SIG-M5 treated with dmso at 0.1 percent for 504 hours (cell line): ENCODE measurements at regions not wholly inside any gene's neighbourhood (a gene's known extent, or its start where the extent isn't known, plus 50 kb on each side); places are given as distances from the start of the nearest gene placed in this dataset.
A peak's percentile ranks its signal among the peaks of the same experiment; 100 is the strongest.
"Not testable (repeated sequence)": the region's sequence is repeated elsewhere in the genome, so short reads cannot be mapped to it uniquely, and the experiment has no call there.

ENCODE experiments used
- DNase-seq: peaks from one replicate; lab custom pipeline; 2025; ENCODE audit not compliant: unreplicated experiment; lab: John Stamatoyannopoulos, UW

GRCh38 chr11:33475993-33476392 lies 218.8 kb downstream of the HIPK3 start:
- DNase-seq: no peak

GRCh38 chr11:33474866-33475265 lies 217.7 kb downstream of the HIPK3 start:
- no peak for DNase-seq

- no peak for DNase-seq
Observed at GRCh38 chr11:33471541-33471940, 214.4 kb downstream of the HIPK3 start.

- DNase-seq: no peak
Observed at GRCh38 chr11:33467966-33468365, 210.8 kb downstream of the HIPK3 start.

- no peak for DNase-seq
Observed at GRCh38 chr11:33463059-33463458, 205.9 kb downstream of the HIPK3 start.

GRCh38 chr11:33461369-33462125 lies 204.4 kb downstream of the HIPK3 start:
- DNase-seq: no peak

- no peak for DNase-seq
Observed at GRCh38 chr11:33457948-33458347, 200.8 kb downstream of the HIPK3 start.

- DNase-seq: no peak
Observed at GRCh38 chr11:33455867-33456463, 198.8 kb downstream of the HIPK3 start.

GRCh38 chr11:33454264-33454663 lies 197.1 kb downstream of the HIPK3 start:
- DNase-seq: no peak

GRCh38 chr11:33452836-33453624 lies 195.8 kb downstream of the HIPK3 start:
- no peak for DNase-seq

GRCh38 chr11:33451364-33451763 lies 194.2 kb downstream of the HIPK3 start:
- no peak for DNase-seq

GRCh38 chr11:33449798-33450197 lies 192.6 kb downstream of the HIPK3 start:
- DNase-seq: no peak

GRCh38 chr11:33448461-33449130 lies 191.4 kb downstream of the HIPK3 start:
- DNase-seq: no peak

- no peak for DNase-seq
Observed at GRCh38 chr11:33445761-33446161, 188.6 kb downstream of the HIPK3 start.

GRCh38 chr11:33444835-33445594 lies 187.8 kb downstream of the HIPK3 start:
- DNase-seq: no peak

- DNase-seq: peak; percentile 7
Observed at GRCh38 chr11:33443684-33444083, 186.5 kb downstream of the HIPK3 start.

GRCh38 chr11:33438301-33438700 lies 181.1 kb downstream of the HIPK3 start:
- DNase-seq: no peak

GRCh38 chr11:33437529-33437928 lies 180.3 kb downstream of the HIPK3 start:
- no peak for DNase-seq

GRCh38 chr11:33435216-33435615 lies 178.0 kb downstream of the HIPK3 start:
- no peak for DNase-seq

- no peak for DNase-seq
Observed at GRCh38 chr11:33434294-33434693, 177.1 kb downstream of the HIPK3 start.

GRCh38 chr11:33428435-33428834 lies 171.3 kb downstream of the HIPK3 start:
- not testable (repeated sequence) for DNase-seq
